ENCODE measurements at regions not wholly inside any gene's neighbourhood (a gene's known extent, or its start where the extent isn't known, plus 50 kb on each side); places are given as distances from the start of the nearest gene placed in this dataset.

GRCh38 chr9:16309469-16310271, 560.8 kb downstream of the BNC2 start:
- no peak for TF ChIP-seq POLR2A (IDR thresholded peaks at IDR 0.05)
- TF ChIP-seq CTCF (IDR thresholded peaks at IDR 0.05): peak in 1 of 3 donors; percentile 23
- TF ChIP-seq EP300 (IDR thresholded peaks at IDR 0.05): no peak

Measured in ovary (tissue), 3 donors.